HG02840 (cell line): ENCODE measurements at regions not wholly inside any gene's neighbourhood (a gene's known extent, or its start where the extent isn't known, plus 50 kb on each side); places are given as distances from the start of the nearest gene placed in this dataset.
"Not testable (repeated sequence)": the region's sequence is repeated elsewhere in the genome, so short reads cannot be mapped to it uniquely, and the experiment has no call there.

Experiments
- ATAC-seq: cut with Tn5 transposase; IDR thresholded peaks from one replicate; pipeline ENCODE4 v1.9.1; 2021; ENCODE audit warnings: mild to moderate bottlenecking, moderate library complexity, moderate number of reproducible peaks; ENCODE audit not compliant: unreplicated experiment, low FRiP score

DNA sequence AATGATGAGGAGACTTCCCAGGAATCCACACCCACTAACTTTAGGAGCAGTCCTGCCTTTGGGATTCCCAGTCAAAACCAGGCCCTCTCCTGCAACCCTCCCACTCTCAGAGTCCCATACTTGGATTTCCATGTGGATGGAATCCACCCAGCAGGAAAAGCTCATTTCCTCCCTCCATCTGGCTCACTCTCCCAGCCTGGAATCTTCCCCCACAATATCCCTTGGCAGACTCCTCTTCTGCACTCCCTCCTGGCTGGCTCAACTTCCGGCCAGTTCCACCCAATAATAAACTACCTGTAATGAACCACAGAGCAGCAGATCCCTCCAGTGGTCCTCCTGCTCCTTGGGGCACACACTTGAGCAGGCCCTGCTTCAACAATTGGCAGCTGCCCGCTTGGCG is 102.8 kb upstream of the EGLN3 start:
- no peak for ATAC-seq

DNA sequence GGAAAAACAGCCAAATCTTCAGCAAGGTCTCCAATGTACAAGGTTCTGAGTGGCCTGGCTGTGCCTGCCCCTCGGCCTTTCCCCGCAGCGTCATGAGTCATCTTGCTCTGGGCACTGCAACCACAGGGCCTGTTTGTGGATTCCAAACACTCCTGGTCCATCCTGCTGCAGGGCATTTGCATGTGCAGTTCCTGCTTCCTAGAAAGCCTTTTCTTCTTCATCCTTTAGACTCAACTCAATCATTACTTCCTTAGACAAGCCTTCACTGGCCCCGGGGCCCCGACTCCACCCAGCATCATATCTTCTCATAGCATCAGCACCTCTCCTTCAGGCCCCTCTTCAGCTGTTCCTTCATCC is 101.8 kb upstream of the EGLN3 start:
- no peak for ATAC-seq

- no peak for ATAC-seq
Observed at GRCh38 chr14:34051966-34052657, 101.2 kb upstream of the EGLN3 start.

DNA sequence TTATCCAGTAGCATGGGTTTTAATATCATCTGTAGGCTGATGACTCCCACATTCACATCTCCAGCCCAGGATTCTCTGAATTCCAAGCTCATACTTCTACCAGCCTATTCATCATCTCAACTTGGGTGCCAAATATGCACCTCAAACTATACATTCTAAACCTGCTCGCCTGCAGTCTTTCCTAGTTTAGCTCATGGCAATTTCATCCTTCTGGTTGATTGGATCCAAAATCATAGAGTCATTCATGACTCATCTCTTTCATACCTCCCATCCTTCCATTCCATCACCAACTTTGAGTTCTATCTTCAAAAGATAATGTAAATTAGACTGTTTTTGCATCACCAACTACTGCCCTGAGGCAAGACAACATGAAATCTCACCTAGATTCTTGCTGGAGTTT is 99.7 kb upstream of the EGLN3 start:
- ATAC-seq, result no peak

DNA sequence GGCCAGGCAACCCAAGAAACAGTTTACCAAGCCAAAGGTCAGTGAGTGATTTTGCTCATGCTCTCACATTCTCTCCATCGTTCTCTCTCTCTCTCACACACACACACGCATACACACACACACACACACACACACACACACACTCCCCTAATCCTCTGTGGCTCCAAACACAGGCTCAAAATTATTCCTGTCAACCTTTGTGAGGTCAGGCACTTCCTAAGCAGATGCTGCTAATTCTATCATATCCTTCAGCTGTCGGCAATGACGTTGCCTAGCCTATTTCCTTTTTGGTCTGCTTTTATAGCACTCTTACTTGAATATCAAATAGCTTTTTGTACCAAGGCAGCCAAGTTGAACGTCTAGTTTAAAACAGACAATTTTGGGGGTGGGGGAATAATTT is 98.9 kb upstream of the EGLN3 start:
- ATAC-seq, result no peak

DNA sequence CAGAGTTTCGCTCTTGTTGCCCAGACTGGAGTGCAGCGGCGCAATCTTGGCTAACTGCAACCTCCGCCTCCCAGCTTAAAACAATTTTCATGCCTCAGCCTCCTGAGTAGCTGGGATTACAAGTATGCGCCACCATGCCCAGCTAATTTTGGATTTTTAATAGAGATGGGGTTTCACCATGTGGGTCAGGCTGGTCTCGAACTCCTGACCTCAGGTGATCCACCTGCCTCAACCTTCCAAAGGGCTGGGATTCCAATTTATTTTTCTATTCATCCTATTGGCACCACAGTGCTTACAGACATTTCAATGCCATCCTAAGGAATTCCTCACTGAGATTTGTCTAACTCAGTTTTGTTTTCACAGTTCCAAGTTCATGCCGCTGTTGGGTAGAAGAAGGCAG is 98.3 kb upstream of the EGLN3 start:
- ATAC-seq, result not testable (repeated sequence)

GRCh38 chr14:34046799-34047520 is 96.1 kb upstream of the EGLN3 start:
- ATAC-seq, result no peak

GRCh38 chr14:34044666-34045306 is 93.9 kb upstream of the EGLN3 start:
- no peak for ATAC-seq

DNA sequence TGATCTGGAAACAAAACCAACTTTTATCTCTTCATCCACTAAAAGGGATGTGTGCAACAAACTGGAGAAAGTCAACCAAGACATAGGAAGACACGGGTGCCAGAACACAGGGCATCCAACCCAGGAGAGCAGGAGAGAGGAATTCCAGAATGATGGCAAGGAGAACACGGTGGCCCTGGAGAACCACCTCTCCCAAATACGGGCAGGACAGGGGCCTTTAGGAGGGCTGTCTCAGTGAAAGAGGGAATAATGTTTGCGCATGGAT is 93.4 kb upstream of the EGLN3 start:
- ATAC-seq, result no peak

DNA sequence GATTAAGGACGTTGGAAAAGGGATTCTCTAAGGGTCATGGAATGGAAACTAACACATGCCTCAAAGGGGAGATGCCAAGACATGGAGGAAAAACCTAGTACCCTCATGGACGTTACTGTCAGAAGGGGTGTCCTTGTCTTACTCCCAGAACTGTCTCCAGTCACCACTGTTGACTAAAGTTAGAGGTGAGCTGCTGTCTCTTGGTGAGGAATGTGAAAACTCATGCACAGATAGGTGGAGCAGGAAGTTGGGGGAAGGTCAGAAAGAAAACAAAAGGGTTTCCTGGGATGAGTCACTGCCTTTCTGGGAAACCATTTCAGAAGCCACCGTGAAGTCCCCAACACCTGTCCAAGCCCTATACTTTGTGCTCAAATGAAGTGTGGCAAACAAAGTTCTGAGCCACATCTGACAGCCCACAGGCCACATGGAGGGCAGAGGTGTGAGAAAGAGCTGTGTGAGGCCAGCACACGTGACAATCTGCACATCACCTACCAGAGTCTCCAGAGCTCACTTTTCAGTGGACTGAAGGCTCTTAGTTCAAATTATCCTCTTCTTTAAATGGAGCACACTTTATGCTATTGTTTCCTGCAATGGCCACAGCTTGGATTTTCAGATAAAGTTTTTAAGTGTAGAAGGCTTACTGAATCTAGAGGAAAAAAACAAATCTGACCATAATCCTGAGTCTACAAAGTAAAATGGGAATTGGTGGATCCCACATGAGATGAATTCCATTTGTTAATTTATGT is 92.9 kb upstream of the EGLN3 start:
- ATAC-seq, result peak; percentile 91

DNA sequence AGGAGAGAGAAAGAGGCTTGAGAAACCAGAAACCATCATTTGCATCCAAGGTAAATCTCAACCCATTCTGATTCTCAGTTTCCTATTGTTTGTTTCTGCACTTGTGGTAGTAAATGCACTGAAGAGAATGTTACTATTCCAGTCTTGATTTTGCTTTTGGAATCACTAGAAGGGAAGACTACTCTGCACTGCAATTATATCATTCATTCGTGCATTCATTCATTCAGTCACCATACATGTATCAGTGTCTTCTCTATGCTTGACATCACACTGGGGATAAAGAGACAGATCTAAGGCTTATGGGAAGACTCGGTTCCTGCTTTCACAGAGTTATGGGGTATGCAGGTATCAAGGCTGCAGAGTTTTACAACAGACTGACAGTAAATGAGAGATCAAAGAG is 90.3 kb upstream of the EGLN3 start:
- no peak for ATAC-seq

- ATAC-seq, result no peak
Observed at GRCh38 chr14:34040766-34041165, 89.9 kb upstream of the EGLN3 start.

GRCh38 chr14:34039428-34040047 is 88.7 kb upstream of the EGLN3 start:
- no peak for ATAC-seq

GRCh38 chr14:34038358-34039057 is 87.6 kb upstream of the EGLN3 start:
- no peak for ATAC-seq

GRCh38 chr14:34036319-34036766 is 85.5 kb upstream of the EGLN3 start:
- ATAC-seq, result no peak

- no peak for ATAC-seq
Observed at GRCh38 chr14:34035934-34036250, 85.0 kb upstream of the EGLN3 start.

GRCh38 chr14:34035177-34035933 is 84.5 kb upstream of the EGLN3 start:
- ATAC-seq, result no peak

- no peak for ATAC-seq
Observed at GRCh38 chr14:34034447-34035176, 83.7 kb upstream of the EGLN3 start.

DNA sequence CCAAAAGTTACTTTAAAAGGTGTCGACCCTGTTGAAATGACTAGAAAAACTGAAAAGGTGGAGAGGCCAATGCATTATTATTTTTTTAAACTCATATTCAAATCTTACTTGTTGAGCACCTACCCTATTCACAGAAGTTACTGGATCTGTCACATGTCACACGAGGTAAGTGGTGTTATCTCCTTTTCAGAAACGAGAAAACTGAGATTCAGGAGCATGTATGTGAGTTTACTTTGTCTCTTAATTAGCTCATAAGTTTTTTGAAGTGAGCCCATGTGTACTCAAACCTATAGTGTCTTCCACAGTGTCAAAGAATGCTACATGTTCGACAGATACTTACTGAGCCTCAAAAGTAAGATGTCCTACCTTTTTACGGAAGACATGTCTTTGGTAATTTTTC is 81.8 kb upstream of the EGLN3 start:
- ATAC-seq, result no peak
